ENCODE measurements at regions not wholly inside any gene's neighbourhood (a gene's known extent, or its start where the extent isn't known, plus 50 kb on each side); places are given as distances from the start of the nearest gene placed in this dataset.

DNA sequence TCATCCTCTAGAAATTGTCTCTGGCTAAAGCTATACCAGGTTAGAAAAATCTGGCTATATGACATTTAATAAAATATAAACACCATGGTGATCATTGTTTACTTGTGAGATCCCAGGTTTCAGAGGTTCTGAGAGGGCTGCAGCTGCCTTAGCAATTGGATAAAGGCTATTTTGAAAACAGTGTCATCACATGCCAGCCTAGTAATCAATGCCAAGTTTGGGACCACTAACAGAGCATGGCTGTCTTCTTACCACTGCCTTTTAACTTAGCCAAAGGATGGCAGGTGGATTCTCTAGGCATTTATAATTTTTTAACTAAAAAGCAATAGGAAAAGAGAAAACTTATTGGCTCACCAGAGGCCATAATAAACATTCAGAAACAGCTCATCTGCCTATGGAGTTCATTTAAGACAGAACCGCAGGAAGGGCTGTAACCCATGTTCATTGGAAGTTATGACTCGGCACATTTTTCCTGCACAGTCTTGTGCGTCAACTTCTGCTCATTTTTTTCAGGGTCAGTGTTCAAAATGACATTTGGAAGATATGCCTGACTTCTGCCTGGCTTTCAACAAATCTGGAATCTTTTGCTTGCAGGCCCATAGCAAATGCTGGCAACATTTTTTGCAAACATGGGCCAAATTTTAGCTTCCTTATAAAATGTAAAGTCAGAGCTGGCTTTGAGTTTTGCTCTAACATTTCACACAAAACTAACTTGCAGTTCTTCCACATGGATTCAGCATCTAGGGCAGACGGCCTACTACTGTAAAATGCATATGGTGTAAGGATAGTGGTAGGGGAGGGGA lies 476.0 kb upstream of the TBL1XR1 start:
- H3K36me3 ChIP-seq (ENCODE audit: control insufficient read depth, insufficient read depth, low read length) = no peaks in the 10 kb centered on the region
- no peaks in the 10 kb centered on the region for H3K27me3 ChIP-seq (replicated peaks; ENCODE audit: control insufficient read depth, insufficient read depth, low read length, poor library complexity, severe bottlenecking)
- DNase-seq = no peak
- H3K27ac ChIP-seq (ENCODE audit: insufficient read depth, low read length, poor library complexity, severe bottlenecking) = no peak overlapping the region
- no peaks in the 10 kb centered on the region for H3K4me1 ChIP-seq (ENCODE audit: control insufficient read depth, insufficient read depth, low read length, poor library complexity, severe bottlenecking)
- H3K4me3 ChIP-seq (ENCODE audit: insufficient read depth, low read depth, low read length, poor library complexity, severe bottlenecking) = no peak overlapping the region
- no peaks in the 10 kb centered on the region for H3K9me3 ChIP-seq (ENCODE audit: control insufficient read depth, low read length)

DNA sequence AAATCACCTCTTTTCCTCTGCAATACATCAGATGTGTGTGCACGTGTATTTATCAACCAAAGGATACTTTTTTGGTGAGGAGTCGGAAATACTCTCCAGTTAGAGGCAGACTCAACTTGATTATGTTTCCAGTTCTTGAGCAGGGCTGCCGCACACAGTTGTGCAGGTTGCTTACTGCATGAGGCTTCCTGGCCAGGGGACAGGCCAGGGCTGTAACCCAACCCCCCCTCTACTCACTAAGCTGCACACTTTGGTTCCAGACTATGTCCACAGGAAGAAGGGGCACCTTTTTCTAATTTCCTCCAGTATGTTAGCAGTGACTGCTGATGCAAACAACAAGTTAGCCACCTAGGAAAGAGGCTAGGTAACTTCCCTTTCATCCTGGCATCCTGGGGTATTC lies 476.9 kb upstream of the TBL1XR1 start:
- Histone ChIP-seq H3K36me3 (ENCODE audit: control insufficient read depth, insufficient read depth, low read length) (no peaks in the 10 kb centered on the region), H3K4me1 (ENCODE audit: control insufficient read depth, insufficient read depth, low read length, poor library complexity, severe bottlenecking) (no peaks in the 10 kb centered on the region), H3K9me3 (ENCODE audit: control insufficient read depth, low read length) (no peaks in the 10 kb centered on the region), H3K27me3 (replicated peaks; ENCODE audit: control insufficient read depth, insufficient read depth, low read length, poor library complexity, severe bottlenecking) (no peaks in the 10 kb centered on the region), H3K4me3 (ENCODE audit: insufficient read depth, low read depth, low read length, poor library complexity, severe bottlenecking) (no peak overlapping the region), H3K27ac (ENCODE audit: insufficient read depth, low read length, poor library complexity, severe bottlenecking) (no peak overlapping the region)
- DNase-seq = no peak

DNA sequence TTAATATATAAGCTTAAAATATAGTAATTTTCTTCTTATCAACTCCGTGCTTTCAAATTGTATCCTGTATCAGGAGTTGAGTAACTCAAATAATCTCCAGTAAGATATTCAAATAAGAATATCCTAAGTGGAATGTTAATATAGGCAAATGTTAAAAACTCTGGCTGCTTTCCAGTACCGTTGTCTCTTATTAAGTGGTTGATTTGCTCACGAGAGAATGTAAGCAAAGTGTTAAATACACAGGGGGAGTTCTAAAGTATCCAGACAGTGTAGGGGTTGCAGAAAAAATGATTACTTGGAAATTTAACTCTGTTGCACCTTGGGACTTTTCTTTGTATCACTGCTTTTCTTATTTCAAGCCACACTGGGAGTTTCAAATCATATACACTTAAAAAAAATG lies 478.9 kb upstream of the TBL1XR1 start:
- Histone ChIP-seq H3K36me3 (ENCODE audit: control insufficient read depth, insufficient read depth, low read length) (no peaks in the 10 kb centered on the region), H3K9me3 (ENCODE audit: control insufficient read depth, low read length) (no peaks in the 10 kb centered on the region), H3K27ac (ENCODE audit: insufficient read depth, low read length, poor library complexity, severe bottlenecking) (no peak overlapping the region), H3K27me3 (replicated peaks; ENCODE audit: control insufficient read depth, insufficient read depth, low read length, poor library complexity, severe bottlenecking) (no peaks in the 10 kb centered on the region), H3K4me1 (ENCODE audit: control insufficient read depth, insufficient read depth, low read length, poor library complexity, severe bottlenecking) (no peaks in the 10 kb centered on the region), H3K4me3 (ENCODE audit: insufficient read depth, low read depth, low read length, poor library complexity, severe bottlenecking) (no peak overlapping the region)
- no peak for DNase-seq

DNA sequence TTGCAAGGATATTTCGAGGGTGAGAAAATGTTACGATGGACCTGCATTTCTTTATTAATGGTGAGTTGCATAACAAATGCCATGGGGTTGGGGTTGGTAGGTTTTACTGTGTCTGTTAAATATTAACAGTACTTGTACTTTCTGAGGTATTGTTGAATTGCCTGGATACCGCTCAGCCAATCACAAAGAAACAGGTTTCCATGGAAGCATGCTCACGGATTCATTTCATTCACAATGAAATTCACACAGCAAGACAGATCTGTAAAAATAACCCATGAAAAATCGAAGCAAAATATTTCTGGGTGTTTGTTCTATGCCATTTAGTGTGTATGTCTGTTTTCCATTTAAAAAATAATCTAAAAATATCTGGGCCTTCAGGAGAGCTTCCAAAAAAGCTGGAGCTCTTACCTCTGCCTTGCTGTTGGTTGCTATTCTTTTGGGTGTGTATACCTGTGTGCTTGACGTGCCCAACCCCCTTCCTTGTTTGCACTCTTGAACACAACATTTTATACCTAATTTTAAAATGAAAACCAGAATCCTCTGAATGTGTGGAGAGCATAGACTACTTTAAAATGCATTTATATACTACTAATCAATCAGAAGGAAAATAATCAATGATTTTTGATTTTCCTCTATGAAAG lies 479.8 kb upstream of the TBL1XR1 start:
- Histone ChIP-seq H3K27me3 (replicated peaks; ENCODE audit: control insufficient read depth, insufficient read depth, low read length, poor library complexity, severe bottlenecking) (no peaks in the 10 kb centered on the region), H3K27ac (ENCODE audit: insufficient read depth, low read length, poor library complexity, severe bottlenecking) (no peak overlapping the region), H3K9me3 (ENCODE audit: control insufficient read depth, low read length) (no peaks in the 10 kb centered on the region), H3K4me1 (ENCODE audit: control insufficient read depth, insufficient read depth, low read length, poor library complexity, severe bottlenecking) (no peaks in the 10 kb centered on the region), H3K36me3 (ENCODE audit: control insufficient read depth, insufficient read depth, low read length) (no peaks in the 10 kb centered on the region), H3K4me3 (ENCODE audit: insufficient read depth, low read depth, low read length, poor library complexity, severe bottlenecking) (no peak overlapping the region)
- no peak for DNase-seq

DNA sequence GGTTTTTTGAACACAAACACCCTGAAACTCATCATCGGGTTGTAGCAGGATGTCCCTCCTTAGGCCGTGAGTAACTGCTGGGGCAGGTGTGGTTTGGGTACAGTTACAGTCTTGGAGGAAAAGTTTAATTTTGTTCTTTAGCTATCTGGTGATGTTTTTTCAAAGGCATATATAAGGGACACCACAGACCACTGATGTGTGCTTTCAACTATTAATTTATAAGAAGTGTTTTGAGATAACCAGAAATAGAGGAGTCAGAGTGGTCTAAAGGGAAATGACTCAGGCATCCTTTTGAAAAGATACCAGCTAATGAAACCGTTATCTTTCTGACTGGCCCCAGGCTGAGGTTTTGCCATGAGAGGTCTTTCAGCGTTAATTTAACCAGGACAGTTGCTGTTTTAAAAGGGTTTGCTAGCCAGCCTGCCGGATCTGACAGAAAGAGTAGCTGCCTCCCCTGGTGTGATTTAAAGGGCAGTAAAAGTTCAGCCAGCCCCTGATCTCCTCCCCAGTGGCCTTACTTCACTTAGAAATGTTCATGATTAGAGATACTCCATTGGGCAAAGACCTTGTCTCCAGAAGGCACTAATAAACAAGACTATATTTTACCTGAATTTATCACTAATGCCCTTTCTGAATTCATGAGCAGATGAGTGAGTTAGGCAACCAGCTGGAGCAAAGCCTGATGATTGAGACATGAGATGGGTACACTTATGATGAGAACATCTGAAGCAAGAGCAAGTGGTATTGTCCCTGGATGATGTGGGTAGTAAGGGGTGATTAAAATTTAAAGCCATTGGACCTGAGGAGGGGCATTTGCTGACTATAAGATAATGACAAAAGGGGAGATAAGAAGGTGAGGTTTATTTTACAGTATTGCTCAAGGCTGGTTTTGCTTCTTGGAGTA lies 482.5 kb upstream of the TBL1XR1 start:
- DNase-seq = no peak
- Histone ChIP-seq H3K36me3 (ENCODE audit: control insufficient read depth, insufficient read depth, low read length) (no peaks in the 10 kb centered on the region), H3K9me3 (ENCODE audit: control insufficient read depth, low read length) (no peaks in the 10 kb centered on the region), H3K27me3 (replicated peaks; ENCODE audit: control insufficient read depth, insufficient read depth, low read length, poor library complexity, severe bottlenecking) (no peaks in the 10 kb centered on the region), H3K27ac (ENCODE audit: insufficient read depth, low read length, poor library complexity, severe bottlenecking) (no peak overlapping the region), H3K4me3 (ENCODE audit: insufficient read depth, low read depth, low read length, poor library complexity, severe bottlenecking) (no peak overlapping the region), H3K4me1 (ENCODE audit: control insufficient read depth, insufficient read depth, low read length, poor library complexity, severe bottlenecking) (no peaks in the 10 kb centered on the region)

DNA sequence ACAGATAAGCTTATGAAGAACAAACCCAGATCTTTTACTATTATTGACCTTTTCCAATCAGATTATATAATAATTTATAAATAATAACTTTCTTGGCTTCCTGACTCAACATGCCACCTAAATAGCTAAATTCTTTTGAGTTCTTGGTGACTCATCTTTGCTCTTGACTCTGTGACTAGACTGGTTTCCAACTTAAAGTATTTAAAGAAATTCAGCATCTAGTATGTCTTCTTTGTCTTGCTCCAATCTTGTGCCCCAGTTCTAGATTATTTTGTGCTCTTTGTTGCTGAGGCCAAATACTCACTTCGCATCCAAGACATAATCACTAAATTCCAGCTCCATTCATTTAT lies 483.2 kb upstream of the TBL1XR1 start:
- Histone ChIP-seq H3K9me3 (ENCODE audit: control insufficient read depth, low read length) (no peaks in the 10 kb centered on the region), H3K4me1 (ENCODE audit: control insufficient read depth, insufficient read depth, low read length, poor library complexity, severe bottlenecking) (no peaks in the 10 kb centered on the region), H3K4me3 (ENCODE audit: insufficient read depth, low read depth, low read length, poor library complexity, severe bottlenecking) (no peak overlapping the region), H3K36me3 (ENCODE audit: control insufficient read depth, insufficient read depth, low read length) (no peaks in the 10 kb centered on the region), H3K27me3 (replicated peaks; ENCODE audit: control insufficient read depth, insufficient read depth, low read length, poor library complexity, severe bottlenecking) (no peaks in the 10 kb centered on the region), H3K27ac (ENCODE audit: insufficient read depth, low read length, poor library complexity, severe bottlenecking) (no peak overlapping the region)
- DNase-seq = no peak

DNA sequence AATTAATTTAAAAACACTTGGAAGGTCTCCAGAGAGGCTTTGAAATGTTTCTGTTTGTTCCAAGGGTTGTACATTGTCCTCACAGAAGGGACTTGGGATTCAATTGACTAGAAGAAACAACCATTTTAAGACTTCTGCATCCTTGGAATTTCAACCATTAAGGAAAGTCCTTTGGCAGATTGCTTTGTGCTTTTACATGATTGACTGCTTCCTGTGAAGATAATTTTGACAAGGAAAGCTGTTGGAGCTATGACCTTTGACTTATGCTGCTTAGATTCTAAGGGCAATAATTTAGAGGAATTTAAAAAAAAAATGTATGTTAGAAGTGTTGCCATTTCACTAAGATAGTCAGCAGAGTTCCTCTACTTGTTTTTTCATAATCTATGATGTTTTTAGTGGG lies 483.9 kb upstream of the TBL1XR1 start:
- H3K4me3 ChIP-seq (ENCODE audit: insufficient read depth, low read depth, low read length, poor library complexity, severe bottlenecking) = no peak overlapping the region

DNA sequence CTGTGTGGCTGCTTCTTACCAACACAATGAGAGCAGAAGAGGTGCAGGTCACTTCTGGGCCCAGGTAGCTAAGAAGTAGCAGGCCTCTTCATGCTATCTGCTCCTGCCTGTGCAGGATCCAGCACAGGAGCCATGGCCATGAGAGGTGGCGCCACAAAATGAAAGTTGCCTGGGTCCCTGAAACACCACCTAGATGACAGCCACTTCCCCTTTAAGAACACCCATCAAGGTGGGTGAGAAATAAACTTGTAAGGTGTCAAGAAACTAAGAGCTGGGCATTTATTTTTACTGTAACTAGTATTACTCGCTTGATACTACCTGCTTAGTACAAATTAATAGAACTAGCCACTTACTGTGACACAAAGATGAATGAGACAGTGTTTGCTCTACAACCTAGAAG lies 484.6 kb upstream of the TBL1XR1 start:
- Histone ChIP-seq H3K27ac (ENCODE audit: insufficient read depth, low read length, poor library complexity, severe bottlenecking) (no peak overlapping the region), H3K4me1 (ENCODE audit: control insufficient read depth, insufficient read depth, low read length, poor library complexity, severe bottlenecking) (no peaks in the 10 kb centered on the region), H3K27me3 (replicated peaks; ENCODE audit: control insufficient read depth, insufficient read depth, low read length, poor library complexity, severe bottlenecking) (no peaks in the 10 kb centered on the region), H3K36me3 (ENCODE audit: control insufficient read depth, insufficient read depth, low read length) (no peaks in the 10 kb centered on the region), H3K9me3 (ENCODE audit: control insufficient read depth, low read length) (no peaks in the 10 kb centered on the region), H3K4me3 (ENCODE audit: insufficient read depth, low read depth, low read length, poor library complexity, severe bottlenecking) (no peak overlapping the region)
- no peak for DNase-seq

More for the DNA sequence above, 483.9 kb upstream of the TBL1XR1 start:
- H3K27me3 ChIP-seq (replicated peaks; ENCODE audit: control insufficient read depth, insufficient read depth, low read length, poor library complexity, severe bottlenecking) = no peaks in the 10 kb centered on the region
- no peak for DNase-seq
- H3K27ac ChIP-seq (ENCODE audit: insufficient read depth, low read length, poor library complexity, severe bottlenecking) = no peak overlapping the region
- no peaks in the 10 kb centered on the region for H3K9me3 ChIP-seq (ENCODE audit: control insufficient read depth, low read length)
- H3K36me3 ChIP-seq (ENCODE audit: control insufficient read depth, insufficient read depth, low read length) = no peaks in the 10 kb centered on the region
- H3K4me1 ChIP-seq (ENCODE audit: control insufficient read depth, insufficient read depth, low read length, poor library complexity, severe bottlenecking) = no peaks in the 10 kb centered on the region

DNA sequence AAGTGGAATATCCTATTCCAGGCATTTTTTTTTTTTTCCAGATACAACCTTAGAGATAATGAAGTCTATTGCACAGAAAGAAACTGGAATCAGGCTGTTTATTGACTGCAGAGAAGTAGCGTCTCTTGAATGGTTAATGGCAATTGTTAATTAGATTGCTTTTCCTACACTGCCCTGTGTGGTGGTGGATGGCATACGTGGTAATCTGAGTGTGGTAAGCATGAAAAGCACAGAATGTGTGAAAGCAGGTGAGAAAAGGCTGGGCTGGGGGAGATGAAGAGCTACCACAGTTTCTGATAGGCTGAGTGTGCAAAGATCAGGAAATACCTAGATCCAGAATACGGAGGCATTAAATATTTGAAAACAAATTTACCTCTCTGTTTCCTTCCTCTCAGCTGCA lies 486.3 kb upstream of the TBL1XR1 start:
- Histone ChIP-seq H3K4me3 (ENCODE audit: insufficient read depth, low read depth, low read length, poor library complexity, severe bottlenecking) (no peak overlapping the region), H3K27ac (ENCODE audit: insufficient read depth, low read length, poor library complexity, severe bottlenecking) (no peak overlapping the region), H3K27me3 (replicated peaks; ENCODE audit: control insufficient read depth, insufficient read depth, low read length, poor library complexity, severe bottlenecking) (no peaks in the 10 kb centered on the region), H3K9me3 (ENCODE audit: control insufficient read depth, low read length) (no peaks in the 10 kb centered on the region), H3K36me3 (ENCODE audit: control insufficient read depth, insufficient read depth, low read length) (no peaks in the 10 kb centered on the region), H3K4me1 (ENCODE audit: control insufficient read depth, insufficient read depth, low read length, poor library complexity, severe bottlenecking) (no peaks in the 10 kb centered on the region)
- no peak for DNase-seq

DNA sequence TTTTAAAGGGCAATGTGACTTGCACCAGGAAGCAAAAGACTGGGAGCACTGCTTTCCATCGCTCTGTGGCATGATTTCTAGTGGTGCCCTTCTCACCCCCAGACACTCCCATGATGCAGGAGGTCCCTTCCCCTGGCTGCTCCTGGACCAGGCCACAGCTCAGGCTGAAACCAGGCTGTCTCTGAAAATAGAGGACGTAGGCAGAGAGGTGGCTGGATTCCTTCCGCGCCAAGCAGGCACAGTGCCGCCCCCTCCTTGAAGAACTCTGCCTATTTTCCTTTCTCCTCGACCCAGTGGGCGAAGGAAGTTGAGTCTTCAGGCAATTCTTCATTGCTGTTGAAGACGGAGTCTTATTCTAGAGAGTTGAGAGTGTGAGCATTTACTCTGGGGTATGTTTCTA lies 489.4 kb upstream of the TBL1XR1 start:
- H3K4me3 ChIP-seq (ENCODE audit: insufficient read depth, low read depth, low read length, poor library complexity, severe bottlenecking) = no peak overlapping the region

More for the DNA sequence above, 489.4 kb upstream of the TBL1XR1 start:
- Histone ChIP-seq H3K4me1 (ENCODE audit: control insufficient read depth, insufficient read depth, low read length, poor library complexity, severe bottlenecking) (no peaks in the 10 kb centered on the region), H3K36me3 (ENCODE audit: control insufficient read depth, insufficient read depth, low read length) (no peaks in the 10 kb centered on the region), H3K27ac (ENCODE audit: insufficient read depth, low read length, poor library complexity, severe bottlenecking) (no peak overlapping the region), H3K27me3 (replicated peaks; ENCODE audit: control insufficient read depth, insufficient read depth, low read length, poor library complexity, severe bottlenecking) (no peaks in the 10 kb centered on the region), H3K9me3 (ENCODE audit: control insufficient read depth, low read length) (no peaks in the 10 kb centered on the region)
- no peak for DNase-seq
